OCI-LY7 (cell line): ENCODE measurements at regions not wholly inside any gene's neighbourhood (a gene's known extent, or its start where the extent isn't known, plus 50 kb on each side); places are given as distances from the start of the nearest gene placed in this dataset.

ENCODE experiments used
- BruUV-seq: library from RNA; stranded (reverse); fragments of 400-500 nt; replicated peaks from 2 replicates; lab custom pipeline; 2021; lab: Mats Ljungman, UMichigan
- CTCF ChIA-PET: fragments of 300-600 bp; sonication (Branson Sonifier 250); formaldehyde crosslinking; loops from one replicate; lab custom pipeline; 2022; ENCODE audit warnings: antibody characterized with exemption; ENCODE audit not compliant: unreplicated experiment; lab: Charles Lee
- POLR2A ChIA-PET: fragments of 300-600 bp; sonication (Branson Sonifier 250); formaldehyde crosslinking; loops from one replicate; lab custom pipeline; 2022; ENCODE audit warnings: antibody characterized with exemption; lab: Charles Lee
- DNase-seq: peaks from one replicate; pipeline ENCODE4 v3.0.0-alpha.2; 2015; ENCODE audit warnings: low spot score
- H2AFZ ChIP-seq: fragments of 200-600 bp; sonication (generic), shearing (Covaris generic); 2 replicates; pipeline ENCODE4 v1.6.1; 2014; ENCODE audit warnings: mild to moderate bottlenecking, antibody characterized with exemption, low read length, moderate library complexity
- H3K27ac ChIP-seq: fragments of 200-600 bp; sonication (generic); 2 replicates; pipeline ENCODE4 v1.5.1; 2014; ENCODE audit warnings: mixed run types, low read depth, mild to moderate bottlenecking, moderate library complexity, low read length, inconsistent platforms; ENCODE audit not compliant: poor library complexity, severe bottlenecking
- H3K36me3 ChIP-seq: fragments of 200-600 bp; sonication (generic); 2 replicates; pipeline ENCODE4 v1.6.1; 2014; ENCODE audit warnings: mild to moderate bottlenecking, antibody characterized with exemption, low read length, moderate library complexity, mixed read lengths; ENCODE audit not compliant: insufficient read depth
- H3K4me1 ChIP-seq: fragments of 200-600 bp; sonication (generic); 2 replicates; pipeline ENCODE4 v1.5.1; 2014; ENCODE audit warnings: mild to moderate bottlenecking, low read length; ENCODE audit not compliant: insufficient read depth, poor library complexity, severe bottlenecking
- H3K4me2 ChIP-seq: fragments of 200-600 bp; sonication (generic); 2 replicates; pipeline ENCODE4 v1.6.1; 2014; ENCODE audit warnings: mild to moderate bottlenecking, low read length
- H3K4me3 ChIP-seq: fragments of 200-600 bp; sonication (generic); 2 replicates; pipeline ENCODE4 v1.5.1; 2014; ENCODE audit warnings: mild to moderate bottlenecking, low read depth, low read length; ENCODE audit not compliant: poor library complexity, severe bottlenecking
- H3K79me2 ChIP-seq: fragments of 200-600 bp; sonication (generic); 2 replicates; pipeline ENCODE4 v1.6.1; 2016; ENCODE audit warnings: low read depth, mild to moderate bottlenecking, low read length, moderate library complexity, mixed read lengths; ENCODE audit not compliant: insufficient read depth
- H3K9me2 ChIP-seq: fragments of 200-600 bp; sonication (generic); 2 replicates; pipeline ENCODE4 v1.6.1; 2016; ENCODE audit warnings: mild to moderate bottlenecking, low read length, mixed read lengths; ENCODE audit not compliant: insufficient read depth
- H3K9me3 ChIP-seq: fragments of 200-600 bp; sonication (generic); 2 replicates; pipeline ENCODE4 v1.6.1; 2014; ENCODE audit warnings: mild to moderate bottlenecking, mixed run types, low read length, mixed read lengths
- H4K20me1 ChIP-seq: fragments of 200-600 bp; sonication (generic); 2 replicates; pipeline ENCODE4 v1.6.1; 2014; ENCODE audit warnings: mild to moderate bottlenecking, antibody characterized with exemption, low read length, moderate library complexity, mixed read lengths; ENCODE audit not compliant: insufficient read depth
- CTCF ChIP-seq: fragments of 200-600 bp; sonication (generic); conservative IDR thresholded peaks from 2 replicates; pipeline ENCODE4 v1.5.1; 2014; ENCODE audit warnings: mild to moderate bottlenecking, antibody characterized with exemption, low read length, moderate library complexity, mixed read lengths
- EZH2phosphoT487 ChIP-seq: fragments of 200-600 bp; sonication (generic); IDR thresholded peaks from 2 replicates; pipeline ENCODE4 v1.6.1; 2018; ENCODE audit warnings: low read depth, borderline replicate concordance, mild to moderate bottlenecking, mixed run types, antibody characterized with exemption, low read length, moderate library complexity, mixed read lengths
- intact Hi-C: fragments of 100-400 bp; cut with micrococcal nuclease; formaldehyde crosslinking; loops from one replicate; pipeline ENCODE4 v1.10.0; 2022; ENCODE audit not compliant: unreplicated experiment

DNA sequence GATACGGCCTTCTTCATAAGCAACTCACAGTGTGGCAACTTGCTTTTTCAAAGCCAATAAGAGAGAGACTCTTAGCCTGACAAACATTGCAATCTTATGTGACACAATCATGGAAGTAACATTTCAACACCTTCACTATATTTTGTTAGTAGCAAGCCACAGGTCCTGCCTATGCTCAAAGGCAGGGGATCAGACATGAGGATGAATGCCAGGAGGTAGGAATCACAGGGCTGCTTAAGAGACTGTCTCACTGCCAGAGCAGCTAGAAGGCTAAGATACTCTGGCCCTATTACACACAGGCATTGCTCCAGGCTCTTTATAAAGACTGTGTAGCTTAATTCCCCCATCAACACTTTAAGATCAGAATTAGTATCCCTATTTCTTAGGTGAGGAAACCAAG is 236.2 kb upstream of the KAZN start:
- POLR2A ChIA-PET: interaction anchor here (0.6 kb wide), 1 partner anchor 1478 kb away, joined by 3 read pairs; no protein-coding TSS in a partner anchor
- Histone ChIP-seq H3K4me1 (peaks cover 53% of the 10 kb centered on the region), H3K4me2 (no peak overlapping the region), H3K36me3 (peaks cover 10% of the 10 kb centered on the region; the same call in 1 of the 2 replicates), H3K4me3 (no peak overlapping the region), H4K20me1 (no peaks in the 10 kb centered on the region), H3K27ac (no peak overlapping the region), H3K9me3 (peaks cover 14% of the 10 kb centered on the region; the same call in 1 of the 2 replicates), H3K79me2 (no peaks in the 10 kb centered on the region), H2AFZ (no peak overlapping the region; the same call in 1 of the 2 replicates), H3K9me2 (no peaks in the 10 kb centered on the region)
- BruUV-seq: no TSS peak
- CTCF ChIA-PET: no interaction called here
- DNase-seq: no peak
- no peak for TF ChIP-seq EZH2phosphoT487
- no peak for TF ChIP-seq CTCF
- intact Hi-C loops: loop anchor here (5.0 kb wide), 1 partner anchor 110 kb away; no protein-coding TSS in a partner anchor

GRCh38 chr1:14363036-14363590 is 235.4 kb upstream of the KAZN start:
- no peaks in the 10 kb centered on the region for H4K20me1 ChIP-seq
- TF ChIP-seq CTCF (no peak), EZH2phosphoT487 (no peak)

More at GRCh38 chr1:14363036-14363590, 235.4 kb upstream of the KAZN start:
- Histone ChIP-seq H3K79me2 (no peaks in the 10 kb centered on the region), H3K9me3 (peaks cover 14% of the 10 kb centered on the region; the same call in 1 of the 2 replicates), H3K36me3 (peaks cover 10% of the 10 kb centered on the region; the same call in 1 of the 2 replicates), H3K9me2 (no peaks in the 10 kb centered on the region), H3K27ac (peak overlapping the region; percentile 48), H2AFZ (peak overlapping the region; percentile 91), H3K4me3 (no peak overlapping the region), H3K4me1 (peaks cover 61% of the 10 kb centered on the region), H3K4me2 (no peak overlapping the region)
- intact Hi-C loops: loop anchor here (5.0 kb wide), 1 partner anchor 111 kb away; no protein-coding TSS in a partner anchor
- BruUV-seq: no TSS peak
- POLR2A ChIA-PET: interaction anchor here (0.6 kb wide), 2 partner anchors 27 to 1477 kb away, joined by 3 read pairs; no protein-coding TSS in a partner anchor
- DNase-seq: no peak
- CTCF ChIA-PET: no interaction called here
